ENCODE measurements at regions not wholly inside any gene's neighbourhood (a gene's known extent, or its start where the extent isn't known, plus 50 kb on each side); places are given as distances from the start of the nearest gene placed in this dataset.

GRCh38 chr2:226641008-226641407 lies 158.6 kb downstream of the IRS1 start:
- Histone ChIP-seq H3K9me2 (ENCODE audit: low read depth, low read length) (no peaks in the 10 kb centered on the region), H3K27ac (ENCODE audit: low read depth, low read length, poor library complexity, severe bottlenecking) (no peak overlapping the region), H3K9ac (ENCODE audit: low read length) (no peak overlapping the region), H3K36me3 (ENCODE audit: insufficient read depth, low read length) (no peaks in the 10 kb centered on the region), H3K4me2 (ENCODE audit: low read length) (no peak overlapping the region), H3K4me1 (ENCODE audit: insufficient read depth, low read length, severe bottlenecking) (no peaks in the 10 kb centered on the region), H3K27me3 (ENCODE audit: insufficient read depth, low read length) (no peaks in the 10 kb centered on the region), H3K4me3 (ENCODE audit: low read depth, low read length, poor library complexity, severe bottlenecking) (no peak overlapping the region), H4K20me1 (ENCODE audit: insufficient read depth, low read length) (no peaks in the 10 kb centered on the region), H3F3A (ENCODE audit: insufficient read depth, low read length) (no peaks in the 10 kb centered on the region), H3K79me2 (ENCODE audit: insufficient read depth, low read length) (no peaks in the 10 kb centered on the region), H2AFZ (ENCODE audit: low read length) (no peak overlapping the region), H3K9me3 (ENCODE audit: low read length) (no peaks in the 10 kb centered on the region)
- TF ChIP-seq EZH2 (IDR thresholded peaks at IDR 0.05; ENCODE audit: borderline replicate concordance, low read length) (no peak), CTCF (IDR thresholded peaks at IDR 0.05; ENCODE audit: low read length) (no peak)

- Histone ChIP-seq H2AFZ (ENCODE audit: low read length) (no peak overlapping the region), H3K9me2 (ENCODE audit: low read depth, low read length) (no peaks in the 10 kb centered on the region), H3K4me3 (ENCODE audit: low read depth, low read length, poor library complexity, severe bottlenecking) (no peak overlapping the region), H3K9ac (ENCODE audit: low read length) (no peak overlapping the region), H4K20me1 (ENCODE audit: insufficient read depth, low read length) (no peaks in the 10 kb centered on the region), H3K36me3 (ENCODE audit: insufficient read depth, low read length) (no peaks in the 10 kb centered on the region), H3K27me3 (ENCODE audit: insufficient read depth, low read length) (no peaks in the 10 kb centered on the region), H3F3A (ENCODE audit: insufficient read depth, low read length) (no peaks in the 10 kb centered on the region), H3K4me2 (ENCODE audit: low read length) (no peak overlapping the region), H3K9me3 (ENCODE audit: low read length) (no peaks in the 10 kb centered on the region), H3K79me2 (ENCODE audit: insufficient read depth, low read length) (no peaks in the 10 kb centered on the region), H3K4me1 (ENCODE audit: insufficient read depth, low read length, severe bottlenecking) (no peaks in the 10 kb centered on the region), H3K27ac (ENCODE audit: low read depth, low read length, poor library complexity, severe bottlenecking) (no peak overlapping the region)
- no peak for TF ChIP-seq EZH2 (IDR thresholded peaks at IDR 0.05; ENCODE audit: borderline replicate concordance, low read length)
- no peak for TF ChIP-seq CTCF (IDR thresholded peaks at IDR 0.05; ENCODE audit: low read length)
These were observed 159.1 kb downstream of the IRS1 start for GRCh38 chr2:226640501-226640900.

- no peak overlapping the region for H3K4me2 ChIP-seq (ENCODE audit: low read length)
- H3K27ac ChIP-seq (ENCODE audit: low read depth, low read length, poor library complexity, severe bottlenecking), result no peak overlapping the region
- no peaks in the 10 kb centered on the region for H3K79me2 ChIP-seq (ENCODE audit: insufficient read depth, low read length)
- no peaks in the 10 kb centered on the region for H3K4me1 ChIP-seq (ENCODE audit: insufficient read depth, low read length, severe bottlenecking)
- H3F3A ChIP-seq (ENCODE audit: insufficient read depth, low read length), result no peaks in the 10 kb centered on the region
- no peaks in the 10 kb centered on the region for H3K9me3 ChIP-seq (ENCODE audit: low read length)
- no peaks in the 10 kb centered on the region for H3K27me3 ChIP-seq (ENCODE audit: insufficient read depth, low read length)
- no peak overlapping the region for H3K9ac ChIP-seq (ENCODE audit: low read length)
- no peaks in the 10 kb centered on the region for H4K20me1 ChIP-seq (ENCODE audit: insufficient read depth, low read length)
- no peaks in the 10 kb centered on the region for H3K36me3 ChIP-seq (ENCODE audit: insufficient read depth, low read length)
- TF ChIP-seq EZH2 (IDR thresholded peaks at IDR 0.05; ENCODE audit: borderline replicate concordance, low read length) (no peak), CTCF (IDR thresholded peaks at IDR 0.05; ENCODE audit: low read length) (no peak)
- no peak overlapping the region for H2AFZ ChIP-seq (ENCODE audit: low read length)
- no peaks in the 10 kb centered on the region for H3K9me2 ChIP-seq (ENCODE audit: low read depth, low read length)
- H3K4me3 ChIP-seq (ENCODE audit: low read depth, low read length, poor library complexity, severe bottlenecking), result no peak overlapping the region
These were observed 160.1 kb downstream of the IRS1 start for GRCh38 chr2:226639550-226639949.

Measured in OCI-LY1 (cell line).